Left cardiac atrium (tissue), 4 donors: ENCODE measurements at regions not wholly inside any gene's neighbourhood (a gene's known extent, or its start where the extent isn't known, plus 50 kb on each side); places are given as distances from the start of the nearest gene placed in this dataset.
A peak's percentile ranks its signal among the peaks of the same experiment; 100 is the strongest.
"Not testable (repeated sequence)": the region's sequence is repeated elsewhere in the genome, so short reads cannot be mapped to it uniquely, and the experiment has no call there.

Source experiments
- ATAC-seq, 2 donors: fragments of 200-7000 bp; cut with Tn5 transposase; one replicate each; pipeline ENCODE4 v1.9.1; 2020; ENCODE audit warnings: mild to moderate bottlenecking in 2 of 2, moderate library complexity in 2 of 2
- DNase-seq: peaks from one replicate; pipeline ENCODE4 v3.0.0-alpha.2; 2020
- intact Hi-C, 2 donors: fragments of 100-400 bp; cut with DNase I; formaldehyde crosslinking; loops; one replicate each; pipeline versions ENCODE4 v1.14.1 to v1.15.1; 2022 to 2023
- donor health status: DM: no; HTN: yes; CAD: no.
- donor health status: DM: no; HTN: yes; CAD: no; lungs with severe emphysema.
- donor health status: DM: yes; HTN: yes; CAD: no.
- donor health status: Dilated cardiomyopathy.

- DNase-seq (no peak), ATAC-seq (no peak)
- intact Hi-C loops: no loop called here
These were observed 197.9 kb downstream of the FGF9 start for GRCh38 chr13:21868823-21869222.

GRCh38 chr13:21871382-21871781, 200.5 kb downstream of the FGF9 start:
- intact Hi-C loops: no loop called here
- peak in 1 of 2 donors; percentile 22 for ATAC-seq
- no peak for DNase-seq

DNA sequence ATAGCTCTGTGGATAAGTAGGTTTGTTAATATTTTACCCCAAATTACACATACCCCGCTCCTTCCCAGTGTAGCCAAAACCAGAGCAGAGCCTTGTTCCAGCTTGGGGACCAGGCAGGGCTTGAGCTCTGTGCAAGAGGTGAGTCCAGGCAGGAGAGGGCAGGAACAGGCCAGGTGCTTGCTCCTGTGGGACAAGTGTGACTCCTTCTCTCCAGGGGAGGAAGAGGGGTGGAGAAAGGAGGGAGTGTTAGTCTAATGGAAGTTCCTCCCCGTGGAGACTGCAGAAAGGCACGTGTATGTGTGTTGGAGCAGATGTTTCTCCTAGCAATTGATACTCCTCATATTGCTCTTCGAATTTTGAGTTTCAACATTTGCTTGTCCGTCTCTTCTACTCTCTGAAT, 201.0 kb downstream of the FGF9 start:
- intact Hi-C loops: no loop called here

DNA sequence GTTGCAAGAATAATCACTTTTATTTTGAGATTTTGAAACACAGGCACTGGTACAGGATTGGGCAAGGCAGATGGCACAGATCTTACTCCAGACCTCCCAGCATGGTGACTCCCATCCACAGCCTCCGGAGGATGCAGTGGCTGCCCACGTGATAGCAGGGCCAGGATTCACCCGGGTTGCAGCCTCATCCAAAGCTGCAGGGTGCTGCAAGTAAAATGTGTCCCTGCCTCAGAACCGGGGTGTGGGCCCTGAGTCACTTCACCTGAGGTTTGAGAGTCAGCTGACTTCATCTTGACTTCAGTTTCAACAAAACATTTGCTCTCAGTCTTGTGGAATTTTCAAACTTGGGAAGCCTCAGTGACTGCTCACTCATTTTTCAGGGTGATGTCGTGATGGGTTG, 201.9 kb downstream of the FGF9 start:
- no peak for DNase-seq
- intact Hi-C loops: no loop called here
- peak in 1 of 2 donors; percentile 68 for ATAC-seq

More for the DNA sequence above, 201.0 kb downstream of the FGF9 start:
- no peak for ATAC-seq
- no peak for DNase-seq

DNA sequence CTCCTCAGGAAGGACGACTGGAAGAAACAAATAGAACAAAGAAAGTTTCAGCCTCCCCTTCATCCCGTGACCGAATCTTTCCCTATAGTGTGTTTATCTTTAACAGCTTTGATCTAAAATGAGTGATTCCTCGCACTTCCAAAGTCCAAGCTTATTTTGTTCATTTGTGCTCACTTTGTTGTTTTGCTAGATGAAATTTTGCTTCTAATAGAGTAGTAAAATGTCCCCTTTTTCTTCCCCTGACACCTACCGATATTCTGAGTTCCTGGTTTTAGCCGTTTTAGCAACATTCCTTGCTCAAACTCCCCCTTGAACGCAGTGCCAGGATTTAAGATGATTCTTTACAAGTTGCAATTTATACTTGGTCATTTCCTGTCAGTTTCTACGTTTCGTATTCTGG, 204.2 kb downstream of the FGF9 start:
- intact Hi-C loops: no loop called here
- ATAC-seq (no peak), DNase-seq (no peak)

- intact Hi-C loops: no loop called here
- ATAC-seq (no peak), DNase-seq (no peak)
These were observed 208.5 kb downstream of the FGF9 start for GRCh38 chr13:21879263-21879914.

DNA sequence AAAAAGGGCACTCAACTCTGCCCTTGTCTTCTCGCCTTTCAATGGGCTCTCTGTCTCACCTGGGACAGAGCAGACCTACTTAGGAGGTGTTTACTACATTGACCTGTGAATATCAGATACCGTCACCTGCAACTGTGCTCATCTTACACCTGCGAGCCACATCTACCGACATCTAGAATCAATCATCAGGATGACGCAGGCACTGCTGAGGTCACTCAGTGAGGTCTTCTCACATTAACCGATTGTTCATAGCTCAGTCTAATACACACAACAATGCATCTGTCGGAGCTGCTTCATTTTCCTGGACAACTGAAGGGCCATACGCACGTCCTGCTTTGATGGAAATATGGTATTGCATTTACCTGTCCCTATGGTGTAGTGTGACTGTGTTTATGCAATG, 211.9 kb downstream of the FGF9 start:
- intact Hi-C loops: no loop called here
- DNase-seq (no peak), ATAC-seq (no peak)

DNA sequence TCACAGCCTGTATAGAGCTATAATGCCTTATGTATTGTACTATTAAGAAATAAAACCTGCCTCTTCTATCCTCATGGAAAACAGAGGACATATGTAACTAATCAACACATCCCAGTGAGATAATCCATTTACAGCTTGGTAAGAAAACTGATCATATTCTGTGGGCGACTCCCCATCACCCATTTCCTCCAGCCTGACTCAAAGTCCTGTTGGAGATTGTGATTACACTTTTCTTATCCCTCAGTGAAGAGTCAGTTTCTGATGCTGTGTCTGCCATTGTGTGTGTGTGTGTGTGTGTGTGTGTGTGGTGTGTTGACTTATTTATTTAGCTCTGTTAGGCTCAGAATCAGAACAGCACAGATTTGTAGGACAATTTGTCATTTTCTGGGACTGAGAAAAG, 212.8 kb downstream of the FGF9 start:
- ATAC-seq: no peak
- intact Hi-C loops: no loop called here
- DNase-seq: no peak

DNA sequence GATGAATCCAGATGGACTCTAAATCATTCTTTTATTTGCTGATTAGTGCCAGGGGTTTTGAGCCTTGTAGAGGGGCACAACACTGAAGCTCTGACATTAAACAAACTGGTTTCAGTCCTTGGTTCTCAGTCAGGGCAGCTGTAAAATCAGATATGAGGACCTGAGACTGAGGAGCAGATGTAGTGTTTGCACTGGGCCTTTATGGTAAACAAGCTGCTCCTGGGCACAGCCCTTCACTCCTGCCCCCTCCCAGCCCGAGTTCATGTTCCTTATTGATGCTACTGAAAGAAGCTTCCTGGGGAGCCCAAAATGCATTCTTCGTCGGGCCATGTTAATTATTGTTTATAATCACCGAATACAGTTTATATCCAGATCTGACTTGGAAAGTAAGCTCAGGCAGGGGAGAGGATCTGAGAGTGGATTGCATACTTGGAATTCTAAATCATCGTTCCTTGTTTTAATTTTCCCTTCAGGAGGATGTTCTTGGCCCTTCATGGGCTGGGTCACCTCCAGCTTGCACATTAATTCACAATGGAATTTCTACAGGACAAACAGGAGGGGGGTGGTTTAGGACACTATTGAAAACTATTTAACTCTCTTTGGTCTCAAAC, 213.5 kb downstream of the FGF9 start:
- DNase-seq: no peak
- intact Hi-C loops: no loop called here
- no peak for ATAC-seq

- intact Hi-C loops: no loop called here
- DNase-seq (no peak), ATAC-seq (no peak)
These were observed 214.2 kb downstream of the FGF9 start for GRCh38 chr13:21884965-21885567.

GRCh38 chr13:21885714-21886224, 214.9 kb downstream of the FGF9 start:
- ATAC-seq (no peak), DNase-seq (no peak)
- intact Hi-C loops: no loop called here

- intact Hi-C loops: no loop called here
- no peak for DNase-seq
- no peak for ATAC-seq
These were observed 218.8 kb downstream of the FGF9 start for GRCh38 chr13:21889651-21890050.

DNA sequence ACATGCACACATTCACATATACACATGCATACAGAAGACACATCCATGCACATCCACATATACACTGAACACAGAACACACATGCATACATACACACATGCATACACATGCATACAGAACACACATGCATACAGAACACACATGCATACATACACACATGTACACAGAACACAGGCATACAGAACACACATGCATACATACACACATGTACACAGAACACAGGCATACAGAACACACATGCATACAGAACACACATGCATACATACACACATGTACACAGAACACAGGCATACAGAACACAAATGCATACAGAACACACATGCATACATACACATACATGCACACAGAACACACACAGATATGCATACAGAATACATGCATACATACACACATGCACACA, 219.3 kb downstream of the FGF9 start:
- ATAC-seq, DNase-seq, intact Hi-C loops: not testable (repeated sequence)

DNA sequence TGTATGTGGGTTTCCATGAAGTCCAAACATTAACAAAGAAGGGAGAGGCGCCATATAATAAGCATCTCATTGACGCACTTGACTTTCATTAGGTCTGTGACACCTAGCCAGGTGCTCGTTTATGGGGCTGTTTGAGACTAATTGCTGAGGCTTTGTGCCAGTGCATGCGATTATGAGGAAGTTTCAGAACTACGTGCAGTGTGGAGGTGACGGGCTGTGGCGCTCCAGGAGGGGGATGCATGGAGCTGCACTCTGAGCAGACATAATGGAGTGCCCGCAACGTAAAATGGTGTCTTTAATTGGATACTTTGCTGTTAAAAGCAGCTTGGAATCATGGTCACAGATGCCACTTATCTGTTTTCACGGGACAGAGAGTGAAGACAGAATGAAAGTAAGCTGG, 223.2 kb downstream of the FGF9 start:
- ATAC-seq (no peak), DNase-seq (no peak)
- intact Hi-C loops: no loop called here

GRCh38 chr13:21894703-21895699, 224.1 kb downstream of the FGF9 start:
- DNase-seq: no peak
- intact Hi-C loops: no loop called here
- ATAC-seq: peak; percentile 24 to 67

DNA sequence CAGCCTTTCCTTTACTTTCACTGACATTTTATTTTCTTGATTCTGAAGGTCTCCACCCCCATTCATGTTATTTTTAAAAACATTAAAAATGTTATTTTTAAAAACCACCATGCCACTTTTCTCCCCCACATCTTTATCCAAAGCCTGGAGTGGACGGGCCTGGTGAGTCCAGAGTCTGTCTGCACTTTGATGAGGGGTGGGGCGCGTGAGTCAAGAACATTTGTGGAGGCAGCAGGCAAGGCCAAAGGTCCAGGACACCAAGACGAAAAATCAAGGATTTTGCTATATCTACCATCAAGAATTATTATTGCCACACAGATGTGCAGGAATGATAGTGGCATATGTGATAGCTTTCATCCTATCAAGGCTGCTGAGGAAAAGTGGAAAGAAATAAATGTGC, 224.9 kb downstream of the FGF9 start:
- ATAC-seq (peak in 1 of 2 donors; percentile 79), DNase-seq (no peak)
- intact Hi-C loops: no loop called here

- DNase-seq (no peak), ATAC-seq (peak in 1 of 2 donors; percentile 10)
- intact Hi-C loops: no loop called here
These were observed 226.3 kb downstream of the FGF9 start for GRCh38 chr13:21897161-21897560.

GRCh38 chr13:21898459-21898858, 227.6 kb downstream of the FGF9 start:
- ATAC-seq (no peak), DNase-seq (no peak)
- intact Hi-C loops: no loop called here

GRCh38 chr13:21898945-21899344, 228.1 kb downstream of the FGF9 start:
- no peak for DNase-seq
- intact Hi-C loops: no loop called here
- no peak for ATAC-seq

DNA sequence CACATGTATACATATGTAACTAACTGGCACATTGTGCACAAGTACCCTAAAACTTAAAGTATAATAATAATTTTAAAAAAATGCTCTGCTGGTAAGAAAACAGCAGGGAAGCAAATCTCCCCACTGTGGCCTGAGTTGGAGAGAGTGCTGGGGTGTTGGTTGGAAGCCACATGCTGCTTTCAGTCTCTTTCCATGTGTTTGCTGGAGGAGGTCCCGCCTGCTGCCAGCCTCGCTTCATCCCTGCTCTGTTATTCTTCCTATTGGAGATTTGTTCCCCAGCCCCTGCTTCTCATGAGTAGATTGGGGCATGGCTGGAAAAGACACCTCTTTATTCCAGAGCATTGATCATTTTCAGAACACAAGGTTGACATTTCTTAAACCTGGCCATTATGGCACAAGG, 230.5 kb downstream of the FGF9 start:
- intact Hi-C loops: no loop called here
- DNase-seq (no peak), ATAC-seq (peak in 1 of 2 donors; percentile 44)
